ENCODE measurements at regions not wholly inside any gene's neighbourhood (a gene's known extent, or its start where the extent isn't known, plus 50 kb on each side); places are given as distances from the start of the nearest gene placed in this dataset.

- Histone ChIP-seq H3K4me1 (ENCODE audit: control insufficient read depth in 1 of 2, insufficient read depth in 2 of 2, low read length in 2 of 2) (no peaks in the 10 kb centered on the region), H4K12ac (ENCODE audit: low read depth, low read length) (no peak overlapping the region), H3K27me3 (ENCODE audit: insufficient read depth, low read length) (no peaks in the 10 kb centered on the region), H2BK12ac (ENCODE audit: low read length) (no peak overlapping the region), H4K91ac (ENCODE audit: low read depth, low read length) (no peak overlapping the region), H3K14ac (ENCODE audit: low read length) (no peak overlapping the region), H3K18ac (ENCODE audit: low read length) (no peak overlapping the region), H3K4me2 (ENCODE audit: low read length) (no peak overlapping the region), H3K36me3 (ENCODE audit: control insufficient read depth in 1 of 2, insufficient read depth in 2 of 2, low read length in 2 of 2) (no peaks in the 10 kb centered on the region), H3K23ac (ENCODE audit: low read length) (no peak overlapping the region), H3K4me3 (ENCODE audit: low read depth, low read length) (no peak overlapping the region), H2AFZ (ENCODE audit: insufficient read depth, low read length, poor library complexity) (no peak overlapping the region), H2BK120ac (ENCODE audit: insufficient read depth, low read length, poor library complexity) (no peak overlapping the region), H3K79me2 (ENCODE audit: control insufficient read depth, insufficient read depth, low read length, poor library complexity) (no peaks in the 10 kb centered on the region), H2AK5ac (ENCODE audit: low read length) (no peak overlapping the region), H3K27ac (ENCODE audit: low read depth, low read length) (no peak overlapping the region), H3K9ac (ENCODE audit: low read length) (no peak overlapping the region), H4K8ac (ENCODE audit: low read depth, low read length) (no peak overlapping the region), H3K9me3 (ENCODE audit: insufficient read depth, low read depth, low read length) (no peaks in the 10 kb centered on the region), H2BK5ac (ENCODE audit: low read depth, low read length, poor library complexity) (no peak overlapping the region), H3K79me1 (ENCODE audit: low read length) (no peaks in the 10 kb centered on the region), H3K4ac (ENCODE audit: low read depth, low read length) (no peak overlapping the region)
- WGBS (ENCODE audit: extremely low coverage, insufficient coverage, insufficient read length): no CpG with 5 or more reads among the region's 3 CpGs
- DNase-seq: no peak
Measured at GRCh38 chr14:98195256-98195655, 1076.7 kb downstream of the BCL11B start.

- no CpG with 5 or more reads among the region's 1 CpG for WGBS (ENCODE audit: extremely low coverage, insufficient coverage, insufficient read length)
- no peak overlapping the region for H2AK5ac ChIP-seq (ENCODE audit: low read length)
- no peaks in the 10 kb centered on the region for H3K27me3 ChIP-seq (ENCODE audit: insufficient read depth, low read length)
- H3K4me2 ChIP-seq (ENCODE audit: low read length): no peak overlapping the region
- no peak overlapping the region for H2BK12ac ChIP-seq (ENCODE audit: low read length)
- H4K12ac ChIP-seq (ENCODE audit: low read depth, low read length): no peak overlapping the region
- H3K9me3 ChIP-seq (ENCODE audit: insufficient read depth, low read depth, low read length): no peaks in the 10 kb centered on the region
- no peaks in the 10 kb centered on the region for H3K79me1 ChIP-seq (ENCODE audit: low read length)
- no peak overlapping the region for H2AFZ ChIP-seq (ENCODE audit: insufficient read depth, low read length, poor library complexity)
- no peaks in the 10 kb centered on the region for H3K79me2 ChIP-seq (ENCODE audit: control insufficient read depth, insufficient read depth, low read length, poor library complexity)
- H3K27ac ChIP-seq (ENCODE audit: low read depth, low read length): no peak overlapping the region
- DNase-seq: no peak
- no peak overlapping the region for H4K91ac ChIP-seq (ENCODE audit: low read depth, low read length)
- H3K14ac ChIP-seq (ENCODE audit: low read length): no peak overlapping the region
- H3K18ac ChIP-seq (ENCODE audit: low read length): no peak overlapping the region
- H3K4ac ChIP-seq (ENCODE audit: low read depth, low read length): no peak overlapping the region
- H2BK120ac ChIP-seq (ENCODE audit: insufficient read depth, low read length, poor library complexity): no peak overlapping the region
- H3K9ac ChIP-seq (ENCODE audit: low read length): no peak overlapping the region
- no peak overlapping the region for H4K8ac ChIP-seq (ENCODE audit: low read depth, low read length)
- H3K4me3 ChIP-seq (ENCODE audit: low read depth, low read length): no peak overlapping the region
- H3K23ac ChIP-seq (ENCODE audit: low read length): no peak overlapping the region
- no peak overlapping the region for H2BK5ac ChIP-seq (ENCODE audit: low read depth, low read length, poor library complexity)
- no peaks in the 10 kb centered on the region for H3K36me3 ChIP-seq (ENCODE audit: control insufficient read depth in 1 of 2, insufficient read depth in 2 of 2, low read length in 2 of 2)
- no peaks in the 10 kb centered on the region for H3K4me1 ChIP-seq (ENCODE audit: control insufficient read depth in 1 of 2, insufficient read depth in 2 of 2, low read length in 2 of 2)
Measured at GRCh38 chr14:98197933-98198332, 1074.1 kb downstream of the BCL11B start.

- Histone ChIP-seq H2BK5ac (ENCODE audit: low read depth, low read length, poor library complexity) (no peak overlapping the region), H4K12ac (ENCODE audit: low read depth, low read length) (no peak overlapping the region), H3K9me3 (ENCODE audit: insufficient read depth, low read depth, low read length) (no peaks in the 10 kb centered on the region), H3K27me3 (ENCODE audit: insufficient read depth, low read length) (no peaks in the 10 kb centered on the region), H2BK120ac (ENCODE audit: insufficient read depth, low read length, poor library complexity) (no peak overlapping the region), H3K4me1 (ENCODE audit: control insufficient read depth in 1 of 2, insufficient read depth in 2 of 2, low read length in 2 of 2) (no peaks in the 10 kb centered on the region), H2AFZ (ENCODE audit: insufficient read depth, low read length, poor library complexity) (no peak overlapping the region), H3K23ac (ENCODE audit: low read length) (no peak overlapping the region), H3K9ac (ENCODE audit: low read length) (no peak overlapping the region), H3K4me2 (ENCODE audit: low read length) (no peak overlapping the region), H4K8ac (ENCODE audit: low read depth, low read length) (no peak overlapping the region), H4K91ac (ENCODE audit: low read depth, low read length) (no peak overlapping the region), H3K14ac (ENCODE audit: low read length) (no peak overlapping the region), H3K18ac (ENCODE audit: low read length) (no peak overlapping the region), H3K4ac (ENCODE audit: low read depth, low read length) (no peak overlapping the region), H2BK12ac (ENCODE audit: low read length) (no peak overlapping the region), H3K4me3 (ENCODE audit: low read depth, low read length) (no peak overlapping the region), H3K36me3 (ENCODE audit: control insufficient read depth in 1 of 2, insufficient read depth in 2 of 2, low read length in 2 of 2) (no peaks in the 10 kb centered on the region), H3K27ac (ENCODE audit: low read depth, low read length) (no peak overlapping the region), H3K79me1 (ENCODE audit: low read length) (no peaks in the 10 kb centered on the region), H2AK5ac (ENCODE audit: low read length) (no peak overlapping the region), H3K79me2 (ENCODE audit: control insufficient read depth, insufficient read depth, low read length, poor library complexity) (no peaks in the 10 kb centered on the region)
- DNase-seq: no peak
- no CpG with 5 or more reads among the region's 10 CpGs for WGBS (ENCODE audit: extremely low coverage, insufficient coverage, insufficient read length)
Measured at GRCh38 chr14:98198385-98198784, 1073.6 kb downstream of the BCL11B start.

- no CpG with 5 or more reads among the region's 7 CpGs for WGBS (ENCODE audit: extremely low coverage, insufficient coverage, insufficient read length)
- Histone ChIP-seq H2BK5ac (ENCODE audit: low read depth, low read length, poor library complexity) (no peak overlapping the region), H3K4ac (ENCODE audit: low read depth, low read length) (no peak overlapping the region), H4K8ac (ENCODE audit: low read depth, low read length) (no peak overlapping the region), H2BK120ac (ENCODE audit: insufficient read depth, low read length, poor library complexity) (no peak overlapping the region), H3K4me2 (ENCODE audit: low read length) (no peak overlapping the region), H3K4me3 (ENCODE audit: low read depth, low read length) (no peak overlapping the region), H4K91ac (ENCODE audit: low read depth, low read length) (no peak overlapping the region), H2BK12ac (ENCODE audit: low read length) (no peak overlapping the region), H3K36me3 (ENCODE audit: control insufficient read depth in 1 of 2, insufficient read depth in 2 of 2, low read length in 2 of 2) (no peaks in the 10 kb centered on the region), H3K23ac (ENCODE audit: low read length) (no peak overlapping the region), H2AK5ac (ENCODE audit: low read length) (no peak overlapping the region), H3K9me3 (ENCODE audit: insufficient read depth, low read depth, low read length) (peaks cover 2% of the 10 kb centered on the region), H3K79me2 (ENCODE audit: control insufficient read depth, insufficient read depth, low read length, poor library complexity) (no peaks in the 10 kb centered on the region), H3K18ac (ENCODE audit: low read length) (no peak overlapping the region), H3K27ac (ENCODE audit: low read depth, low read length) (no peak overlapping the region), H2AFZ (ENCODE audit: insufficient read depth, low read length, poor library complexity) (no peak overlapping the region), H3K14ac (ENCODE audit: low read length) (no peak overlapping the region), H3K4me1 (ENCODE audit: control insufficient read depth in 1 of 2, insufficient read depth in 2 of 2, low read length in 2 of 2) (no peaks in the 10 kb centered on the region), H3K79me1 (ENCODE audit: low read length) (no peaks in the 10 kb centered on the region), H3K9ac (ENCODE audit: low read length) (no peak overlapping the region), H4K12ac (ENCODE audit: low read depth, low read length) (no peak overlapping the region), H3K27me3 (ENCODE audit: insufficient read depth, low read length) (no peaks in the 10 kb centered on the region)
- DNase-seq: no peak
Measured at GRCh38 chr14:98200601-98201000, 1071.4 kb downstream of the BCL11B start.
